SK-N-SH (cell line): ENCODE measurements at regions not wholly inside any gene's neighbourhood (a gene's known extent, or its start where the extent isn't known, plus 50 kb on each side); places are given as distances from the start of the nearest gene placed in this dataset.

ENCODE experiments used
- CTCF ChIA-PET: fragments of 300-600, 350-600 bp; formaldehyde crosslinking; extraction: SDS; loops from one replicate; lab custom pipeline; 2021; lab: Yijun Ruan, JAX
- POLR2A ChIA-PET: fragments of 350-600 bp; sonication (Branson Sonifier 250); formaldehyde crosslinking; extraction: SDS; loops from one replicate; lab custom pipeline; 2020; ENCODE audit warnings: antibody characterized with exemption, inconsistent platforms; lab: Yijun Ruan, JAX
- DNase-seq: peaks from one replicate; pipeline ENCODE4 v3.0.0; 2012
- H2AFZ ChIP-seq: fragments of 200-600 bp; sonication (generic); 2 replicates; pipeline ENCODE4 v1.8.1; 2016; ENCODE audit warnings: antibody characterized with exemption, mild to moderate bottlenecking, low read depth
- H3F3A ChIP-seq: fragments of 200-600 bp; sonication (generic); replicated peaks from 2 replicates; pipeline ENCODE3; 2016; ENCODE audit warnings: antibody characterized with exemption, mild to moderate bottlenecking; ENCODE audit not compliant: insufficient read depth
- H3K27ac ChIP-seq, 2 experiments: fragments of 200-500 bp in 1 of 2; fragments of 200-600 bp in 1 of 2; sonication (Bioruptor generic) in 1 of 2; sonication (generic), shearing (Covaris generic) in 1 of 2; 2 replicates each; pipeline versions ENCODE4 v1.5.1 to v1.6.1; 2014 to 2016; ENCODE audit warnings: low read depth in 2 of 2, inconsistent platforms in 1 of 2, low read length in 1 of 2, mild to moderate bottlenecking in 1 of 2, mixed read lengths in 1 of 2
- H3K27me3 ChIP-seq: fragments of 200-600 bp; sonication (generic), shearing (Covaris generic); 2 replicates; pipeline ENCODE4 v1.6.1; 2016; ENCODE audit warnings: mixed run types; ENCODE audit not compliant: insufficient read depth
- H3K36me3 ChIP-seq, 2 experiments: fragments of 200-500 bp in 1 of 2; fragments of 200-600 bp in 1 of 2; sonication (Bioruptor generic) in 1 of 2; sonication (generic) in 1 of 2; replicated peaks in 1 of 2; 2 replicates each; pipeline versions ENCODE3 to v1.5.1; 2014 to 2016; ENCODE audit warnings: low read length in 1 of 2, mild to moderate bottlenecking in 1 of 2; ENCODE audit not compliant: insufficient read depth in 2 of 2, control insufficient read depth in 1 of 2
- H3K4me1 ChIP-seq, 2 experiments: fragments of 200-500 bp in 1 of 2; fragments of 200-600 bp in 1 of 2; sonication (Bioruptor generic) in 1 of 2; sonication (generic), shearing (Covaris generic) in 1 of 2; 2 replicates each; pipeline versions ENCODE4 v1.5.1 to v1.6.1; 2014 to 2016; ENCODE audit warnings: low read depth in 1 of 2, low read length in 1 of 2, mixed run types in 1 of 2; ENCODE audit not compliant: insufficient read depth in 2 of 2, control insufficient read depth in 1 of 2
- H3K4me2 ChIP-seq: fragments of 200-600 bp; sonication (generic), shearing (Covaris generic); 2 replicates; pipeline ENCODE4 v1.6.1; 2017; ENCODE audit warnings: mixed run types
- H3K4me3 ChIP-seq, 2 experiments: fragments of 200-500 bp in 1 of 2; fragments of 200-600 bp in 1 of 2; sonication (Bioruptor generic) in 1 of 2; sonication (generic), shearing (Covaris generic) in 1 of 2; 2 replicates each; pipeline versions ENCODE4 v1.5.1 to v1.8.1; 2014 to 2016; ENCODE audit warnings: low read depth in 2 of 2, inconsistent platforms in 1 of 2, low read length in 1 of 2, mild to moderate bottlenecking in 1 of 2, mixed read lengths in 1 of 2, moderate library complexity in 1 of 2
- H3K79me2 ChIP-seq: fragments of 200-600 bp; sonication (generic); 2 replicates; pipeline ENCODE4 v1.8.1; 2017; ENCODE audit warnings: mild to moderate bottlenecking; ENCODE audit not compliant: insufficient read depth
- H3K9ac ChIP-seq: fragments of 200-600 bp; sonication (generic); 2 replicates; pipeline ENCODE4 v1.6.1; 2017; ENCODE audit warnings: mixed run types
- H3K9me2 ChIP-seq: fragments of 200-600 bp; sonication (generic); 2 replicates; pipeline ENCODE4 v1.6.1; 2017; ENCODE audit warnings: mixed run types
- H3K9me3 ChIP-seq: fragments of 200-600 bp; sonication (generic); 2 replicates; pipeline ENCODE4 v1.6.1; 2017; ENCODE audit warnings: mixed run types, mild to moderate bottlenecking, moderate library complexity
- H4K20me1 ChIP-seq: fragments of 200-600 bp; sonication (generic); 2 replicates; pipeline ENCODE4 v1.6.1; 2017; ENCODE audit warnings: mild to moderate bottlenecking, mixed run types; ENCODE audit not compliant: insufficient read depth
- EP300 ChIP-seq, 2 experiments: IDR thresholded peaks; 2 replicates each; pipeline versions ENCODE4 v1.4.0 to v1.6.1; 2012; ENCODE audit warnings: borderline replicate concordance in 1 of 2, low read depth in 1 of 2, low read length in 1 of 2
- GABPA ChIP-seq: IDR thresholded peaks from 2 replicates; pipeline ENCODE4 v1.4.0; 2012; ENCODE audit warnings: low read depth, mild to moderate bottlenecking
- GATA2 ChIP-seq: sonication (generic); formaldehyde crosslinking; IDR thresholded peaks from 2 replicates; pipeline ENCODE4 v1.5.0; 2020; ENCODE audit warnings: mild to moderate bottlenecking, missing genetic modification reagents
- MXI1 ChIP-seq: IDR thresholded peaks from 2 replicates; pipeline ENCODE4 v1.6.1; 2012; ENCODE audit warnings: mild to moderate bottlenecking, low read depth, low read length, improper control_type of control experiment
- NFIC ChIP-seq: IDR thresholded peaks from 2 replicates; pipeline ENCODE4 v1.4.0; 2012; ENCODE audit warnings: borderline replicate concordance
- NRF1 ChIP-seq: IDR thresholded peaks from 2 replicates; pipeline ENCODE4 v1.6.1; 2012; ENCODE audit warnings: low read depth, mild to moderate bottlenecking, low read length
- RAD21 ChIP-seq: IDR thresholded peaks from 2 replicates; pipeline ENCODE4 v1.6.1; 2012; ENCODE audit warnings: mild to moderate bottlenecking, low read length
- RFX5 ChIP-seq: IDR thresholded peaks from 2 replicates; pipeline ENCODE4 v1.6.1; 2012; ENCODE audit warnings: mild to moderate bottlenecking, improper control_type of control experiment, low read length
- TAF1 ChIP-seq: IDR thresholded peaks from 2 replicates; pipeline ENCODE4 v1.6.1; 2012; ENCODE audit warnings: low read depth, mild to moderate bottlenecking, low read length, moderate library complexity, borderline replicate concordance
- TEAD4 ChIP-seq: IDR thresholded peaks from 2 replicates; pipeline ENCODE4 v1.4.0; 2012; ENCODE audit warnings: mild to moderate bottlenecking, borderline replicate concordance; ENCODE audit not compliant: insufficient read depth
- WGBS: methylation state at CpG from one replicate; pipeline ENCODE4 v1.1.6; 2017; ENCODE audit warnings: low lambda C conversion rate; 5-methylcytosine and 5-hydroxymethylcytosine counted together
- TF ChIP-seq, protein P1 (sequence below): fragments of 150-350 bp; IDR thresholded peaks from 2 replicates; pipeline ENCODE4 v1.6.1; 2016; ENCODE audit warnings: mild to moderate bottlenecking, low read depth, low read length
- TF ChIP-seq, protein P2 (sequence below): fragments of 200-600 bp; sonication (generic); IDR thresholded peaks from 2 replicates; pipeline ENCODE4 v1.6.1; 2017; ENCODE audit warnings: antibody characterized with exemption, mild to moderate bottlenecking, moderate library complexity
- TF ChIP-seq, protein P3 (sequence below): IDR thresholded peaks from 2 replicates; pipeline ENCODE4 v1.4.0; 2012; ENCODE audit warnings: low read depth
- TF ChIP-seq, protein P4 (sequence below): fragments of 150-350 bp; IDR thresholded peaks from 2 replicates; pipeline ENCODE4 v1.6.1; 2017; ENCODE audit warnings: antibody characterized with exemption, low read length, low read depth, borderline replicate concordance

DNA sequence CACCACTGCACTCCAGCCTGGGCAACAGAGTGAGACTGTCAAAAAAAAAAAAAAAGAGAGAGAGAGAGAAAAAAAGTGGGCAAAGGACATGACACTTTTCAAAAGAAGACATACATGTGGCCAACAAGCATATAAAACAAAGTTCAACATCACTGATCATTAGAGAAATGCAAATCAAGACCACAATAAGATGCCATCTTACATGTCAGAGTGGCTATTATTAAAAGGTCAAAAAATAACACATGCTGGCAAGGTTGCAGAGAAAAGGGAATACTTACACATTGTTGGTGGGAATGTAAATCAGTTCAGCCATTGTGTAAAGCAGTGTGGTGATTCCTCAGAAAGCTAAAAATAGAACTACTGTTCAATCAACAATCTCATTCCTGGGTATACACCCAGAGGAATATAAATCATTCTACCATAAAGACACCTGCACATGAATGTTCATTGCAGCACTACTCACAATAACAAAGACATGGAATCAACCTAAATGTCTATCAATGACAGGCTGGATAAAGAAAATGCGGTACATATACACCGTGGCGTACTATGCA, 94.9 kb upstream of the TRIM2 start:
- no peaks in the 10 kb centered on the region for H3K36me3 ChIP-seq
- no peak for TF ChIP-seq GATA2 (CRISPR knock-in tag)
- no peak for TF ChIP-seq TEAD4
- TF ChIP-seq, protein P1, sequence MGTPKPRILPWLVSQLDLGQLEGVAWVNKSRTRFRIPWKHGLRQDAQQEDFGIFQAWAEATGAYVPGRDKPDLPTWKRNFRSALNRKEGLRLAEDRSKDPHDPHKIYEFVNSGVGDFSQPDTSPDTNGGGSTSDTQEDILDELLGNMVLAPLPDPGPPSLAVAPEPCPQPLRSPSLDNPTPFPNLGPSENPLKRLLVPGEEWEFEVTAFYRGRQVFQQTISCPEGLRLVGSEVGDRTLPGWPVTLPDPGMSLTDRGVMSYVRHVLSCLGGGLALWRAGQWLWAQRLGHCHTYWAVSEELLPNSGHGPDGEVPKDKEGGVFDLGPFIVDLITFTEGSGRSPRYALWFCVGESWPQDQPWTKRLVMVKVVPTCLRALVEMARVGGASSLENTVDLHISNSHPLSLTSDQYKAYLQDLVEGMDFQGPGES: no peak
- TF ChIP-seq RAD21: no peak
- TF ChIP-seq, protein P2, sequence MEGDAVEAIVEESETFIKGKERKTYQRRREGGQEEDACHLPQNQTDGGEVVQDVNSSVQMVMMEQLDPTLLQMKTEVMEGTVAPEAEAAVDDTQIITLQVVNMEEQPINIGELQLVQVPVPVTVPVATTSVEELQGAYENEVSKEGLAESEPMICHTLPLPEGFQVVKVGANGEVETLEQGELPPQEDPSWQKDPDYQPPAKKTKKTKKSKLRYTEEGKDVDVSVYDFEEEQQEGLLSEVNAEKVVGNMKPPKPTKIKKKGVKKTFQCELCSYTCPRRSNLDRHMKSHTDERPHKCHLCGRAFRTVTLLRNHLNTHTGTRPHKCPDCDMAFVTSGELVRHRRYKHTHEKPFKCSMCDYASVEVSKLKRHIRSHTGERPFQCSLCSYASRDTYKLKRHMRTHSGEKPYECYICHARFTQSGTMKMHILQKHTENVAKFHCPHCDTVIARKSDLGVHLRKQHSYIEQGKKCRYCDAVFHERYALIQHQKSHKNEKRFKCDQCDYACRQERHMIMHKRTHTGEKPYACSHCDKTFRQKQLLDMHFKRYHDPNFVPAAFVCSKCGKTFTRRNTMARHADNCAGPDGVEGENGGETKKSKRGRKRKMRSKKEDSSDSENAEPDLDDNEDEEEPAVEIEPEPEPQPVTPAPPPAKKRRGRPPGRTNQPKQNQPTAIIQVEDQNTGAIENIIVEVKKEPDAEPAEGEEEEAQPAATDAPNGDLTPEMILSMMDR: no peak
- TF ChIP-seq MXI1: no peak
- TF ChIP-seq NRF1: no peak
- TF ChIP-seq RFX5: no peak
- TF ChIP-seq, protein P3, sequence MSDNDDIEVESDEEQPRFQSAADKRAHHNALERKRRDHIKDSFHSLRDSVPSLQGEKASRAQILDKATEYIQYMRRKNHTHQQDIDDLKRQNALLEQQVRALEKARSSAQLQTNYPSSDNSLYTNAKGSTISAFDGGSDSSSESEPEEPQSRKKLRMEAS: no peak
- no peak for TF ChIP-seq GABPA
- TF ChIP-seq EP300 (IDR thresholded peaks at IDR 0.05; ENCODE audit: borderline replicate concordance in 1 of 2, low read depth in 1 of 2, low read length in 1 of 2): no peak
- TF ChIP-seq, protein P4, sequence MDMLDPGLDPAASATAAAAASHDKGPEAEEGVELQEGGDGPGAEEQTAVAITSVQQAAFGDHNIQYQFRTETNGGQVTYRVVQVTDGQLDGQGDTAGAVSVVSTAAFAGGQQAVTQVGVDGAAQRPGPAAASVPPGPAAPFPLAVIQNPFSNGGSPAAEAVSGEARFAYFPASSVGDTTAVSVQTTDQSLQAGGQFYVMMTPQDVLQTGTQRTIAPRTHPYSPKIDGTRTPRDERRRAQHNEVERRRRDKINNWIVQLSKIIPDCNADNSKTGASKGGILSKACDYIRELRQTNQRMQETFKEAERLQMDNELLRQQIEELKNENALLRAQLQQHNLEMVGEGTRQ: no peak
- no peak for TF ChIP-seq NFIC
- TF ChIP-seq TAF1: no peak
- 96% methylated on average over 3 of the region's 3 CpGs for WGBS
- H2AFZ ChIP-seq: no peak overlapping the region
- no peaks in the 10 kb centered on the region for H3K79me2 ChIP-seq
- no peaks in the 10 kb centered on the region for H3K27me3 ChIP-seq
- no peak for DNase-seq
- H4K20me1 ChIP-seq: no peaks in the 10 kb centered on the region
- no peak overlapping the region for H3K4me3 ChIP-seq
- no peaks in the 10 kb centered on the region; a peak in 1 of 4 replicates for H3K4me1 ChIP-seq
- no peak overlapping the region for H3K4me2 ChIP-seq
- no peaks in the 10 kb centered on the region for H3K9me3 ChIP-seq
- H3K9ac ChIP-seq: no peak overlapping the region
- no peak overlapping the region for H3K27ac ChIP-seq
- H3K9me2 ChIP-seq: no peaks in the 10 kb centered on the region
- no peaks in the 10 kb centered on the region for H3F3A ChIP-seq
- ChIA-PET POLR2A (no interaction called here), CTCF (interaction anchor here (0.8 to 4.3 kb wide), 5 partner anchors 11 to 26 kb away, joined by 3 to 17 read pairs (median 3); no protein-coding TSS in a partner anchor)
